H1 (cell line): ENCODE measurements at regions not wholly inside any gene's neighbourhood (a gene's known extent, or its start where the extent isn't known, plus 50 kb on each side); places are given as distances from the start of the nearest gene placed in this dataset.

Experiments used
- RNF2 ChIP-seq: fragments of 200-900, 300-1000 bp; sonication (generic); IDR thresholded peaks from 2 replicates; pipeline ENCODE4 v1.7.1; 2016; ENCODE audit warnings: borderline replicate concordance, low read depth, mild to moderate bottlenecking, antibody characterized with exemption, low read length; ENCODE audit not compliant: poor library complexity, severe bottlenecking; ENCODE audit errors: missing control alignments

DNA sequence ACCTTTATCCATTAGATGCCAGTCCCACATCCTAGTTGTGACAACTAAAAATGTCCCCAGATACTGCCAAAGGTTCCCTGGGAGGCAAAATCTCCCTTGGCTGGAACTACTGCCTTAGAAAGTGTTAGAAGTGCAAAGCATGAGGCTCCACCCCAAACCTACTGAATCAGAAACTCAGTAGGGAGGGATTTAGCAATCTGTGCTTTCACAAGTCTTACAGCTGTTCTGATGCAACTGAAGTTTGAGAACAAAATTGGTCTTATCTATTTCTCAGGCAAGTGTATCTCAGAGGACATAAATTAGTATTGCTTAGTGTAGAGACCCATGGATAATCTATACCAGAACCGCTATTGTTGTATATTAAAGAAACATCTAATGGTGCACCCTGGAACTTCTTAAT, 70.2 kb downstream of the CLDN1 start (continued):
- TF ChIP-seq RNF2, result no peak
